ENCODE measurements at regions not wholly inside any gene's neighbourhood (a gene's known extent, or its start where the extent isn't known, plus 50 kb on each side); places are given as distances from the start of the nearest gene placed in this dataset.

DNA sequence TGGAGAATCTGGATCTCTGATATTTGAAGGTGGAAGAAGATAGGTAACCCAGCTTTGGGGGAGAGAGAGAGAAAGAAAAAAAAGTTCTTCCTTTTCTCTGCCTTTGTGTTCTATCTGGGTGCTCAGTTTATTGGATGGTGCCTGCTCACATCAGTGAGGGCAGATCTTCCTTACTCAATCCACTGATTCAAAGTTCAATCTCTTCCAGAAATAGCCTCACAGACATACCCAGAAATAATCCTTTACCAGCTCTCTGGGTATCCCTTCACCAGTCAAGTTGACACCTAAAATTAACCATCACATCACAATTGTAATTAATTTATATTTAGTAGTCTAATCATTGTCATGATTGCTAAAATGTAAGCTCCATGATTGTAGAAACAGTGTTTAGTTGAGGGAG lies 189.1 kb downstream of the EPM2A start:
- no peak for TF ChIP-seq CEBPB (IDR thresholded peaks at IDR 0.05)
- no peak for TF ChIP-seq ZBTB7A (IDR thresholded peaks at IDR 0.05; ENCODE audit: low read depth)
- TF ChIP-seq TEAD4 (IDR thresholded peaks at IDR 0.05) = no peak
- TF ChIP-seq EGR1 (IDR thresholded peaks at IDR 0.05) = no peak
- no peak for TF ChIP-seq FOXM1 (IDR thresholded peaks at IDR 0.05; ENCODE audit: borderline replicate concordance, low read depth)
- TF ChIP-seq NFIC (IDR thresholded peaks at IDR 0.05) = no peak
- TF ChIP-seq CREB1 (IDR thresholded peaks at IDR 0.05; ENCODE audit: low read depth) = no peak
- TF ChIP-seq TAF1 (IDR thresholded peaks at IDR 0.05; ENCODE audit: low read depth) = no peak
- TF ChIP-seq, protein P1, sequence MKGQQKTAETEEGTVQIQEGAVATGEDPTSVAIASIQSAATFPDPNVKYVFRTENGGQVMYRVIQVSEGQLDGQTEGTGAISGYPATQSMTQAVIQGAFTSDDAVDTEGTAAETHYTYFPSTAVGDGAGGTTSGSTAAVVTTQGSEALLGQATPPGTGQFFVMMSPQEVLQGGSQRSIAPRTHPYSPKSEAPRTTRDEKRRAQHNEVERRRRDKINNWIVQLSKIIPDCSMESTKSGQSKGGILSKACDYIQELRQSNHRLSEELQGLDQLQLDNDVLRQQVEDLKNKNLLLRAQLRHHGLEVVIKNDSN (IDR thresholded peaks at IDR 0.05) = no peak
- no peak for TF ChIP-seq MAX (IDR thresholded peaks at IDR 0.05)
- TF ChIP-seq TCF12 (IDR thresholded peaks at IDR 0.05; ENCODE audit: low read depth) = no peak
- TF ChIP-seq EP300 (IDR thresholded peaks at IDR 0.05; ENCODE audit: borderline replicate concordance) = no peak
- TF ChIP-seq RAD21 (IDR thresholded peaks at IDR 0.05; ENCODE audit: low read depth) = no peak
- TF ChIP-seq YY1 (IDR thresholded peaks at IDR 0.05; ENCODE audit: low read depth) = no peak
- no peak for TF ChIP-seq REST (IDR thresholded peaks at IDR 0.05; ENCODE audit: low read depth)

- no peak for TF ChIP-seq TEAD4 (IDR thresholded peaks at IDR 0.05)
- TF ChIP-seq ZBTB7A (IDR thresholded peaks at IDR 0.05; ENCODE audit: low read depth) = no peak
- TF ChIP-seq FOXM1 (IDR thresholded peaks at IDR 0.05; ENCODE audit: borderline replicate concordance, low read depth) = no peak
- TF ChIP-seq, protein P1 (IDR thresholded peaks at IDR 0.05) = no peak
- no peak for TF ChIP-seq NFIC (IDR thresholded peaks at IDR 0.05)
- TF ChIP-seq TAF1 (IDR thresholded peaks at IDR 0.05; ENCODE audit: low read depth) = no peak
- TF ChIP-seq CREB1 (IDR thresholded peaks at IDR 0.05; ENCODE audit: low read depth) = no peak
- no peak for TF ChIP-seq RAD21 (IDR thresholded peaks at IDR 0.05; ENCODE audit: low read depth)
- TF ChIP-seq TCF12 (IDR thresholded peaks at IDR 0.05; ENCODE audit: low read depth) = no peak
- no peak for TF ChIP-seq CEBPB (IDR thresholded peaks at IDR 0.05)
- no peak for TF ChIP-seq EGR1 (IDR thresholded peaks at IDR 0.05)
- no peak for TF ChIP-seq REST (IDR thresholded peaks at IDR 0.05; ENCODE audit: low read depth)
- TF ChIP-seq YY1 (IDR thresholded peaks at IDR 0.05; ENCODE audit: low read depth) = no peak
- no peak for TF ChIP-seq MAX (IDR thresholded peaks at IDR 0.05)
These were observed 187.6 kb downstream of the EPM2A start for GRCh38 chr6:145547594-145548335.

- TF ChIP-seq TAF1 (IDR thresholded peaks at IDR 0.05; ENCODE audit: low read depth) (no peak), TEAD4 (IDR thresholded peaks at IDR 0.05) (no peak), MAX (IDR thresholded peaks at IDR 0.05) (no peak), FOXM1 (IDR thresholded peaks at IDR 0.05; ENCODE audit: borderline replicate concordance, low read depth) (no peak), CEBPB (IDR thresholded peaks at IDR 0.05) (no peak), EGR1 (IDR thresholded peaks at IDR 0.05) (no peak), EP300 (IDR thresholded peaks at IDR 0.05; ENCODE audit: borderline replicate concordance) (no peak), TCF12 (IDR thresholded peaks at IDR 0.05; ENCODE audit: low read depth) (no peak), REST (IDR thresholded peaks at IDR 0.05; ENCODE audit: low read depth) (no peak), ZBTB7A (IDR thresholded peaks at IDR 0.05; ENCODE audit: low read depth) (no peak), CREB1 (IDR thresholded peaks at IDR 0.05; ENCODE audit: low read depth) (no peak), YY1 (IDR thresholded peaks at IDR 0.05; ENCODE audit: low read depth) (no peak), RAD21 (IDR thresholded peaks at IDR 0.05; ENCODE audit: low read depth) (no peak), NFIC (IDR thresholded peaks at IDR 0.05) (no peak)
- TF ChIP-seq, protein P1 (IDR thresholded peaks at IDR 0.05) = no peak
These were observed 186.2 kb downstream of the EPM2A start for GRCh38 chr6:145548933-145549648.
